GM18858 (cell line): ENCODE measurements at regions not wholly inside any gene's neighbourhood (a gene's known extent, or its start where the extent isn't known, plus 50 kb on each side); places are given as distances from the start of the nearest gene placed in this dataset.

ENCODE experiments used
- ATAC-seq: cut with Tn5 transposase; IDR thresholded peaks from one replicate; pipeline ENCODE4 v1.9.1; 2021; ENCODE audit not compliant: unreplicated experiment

DNA sequence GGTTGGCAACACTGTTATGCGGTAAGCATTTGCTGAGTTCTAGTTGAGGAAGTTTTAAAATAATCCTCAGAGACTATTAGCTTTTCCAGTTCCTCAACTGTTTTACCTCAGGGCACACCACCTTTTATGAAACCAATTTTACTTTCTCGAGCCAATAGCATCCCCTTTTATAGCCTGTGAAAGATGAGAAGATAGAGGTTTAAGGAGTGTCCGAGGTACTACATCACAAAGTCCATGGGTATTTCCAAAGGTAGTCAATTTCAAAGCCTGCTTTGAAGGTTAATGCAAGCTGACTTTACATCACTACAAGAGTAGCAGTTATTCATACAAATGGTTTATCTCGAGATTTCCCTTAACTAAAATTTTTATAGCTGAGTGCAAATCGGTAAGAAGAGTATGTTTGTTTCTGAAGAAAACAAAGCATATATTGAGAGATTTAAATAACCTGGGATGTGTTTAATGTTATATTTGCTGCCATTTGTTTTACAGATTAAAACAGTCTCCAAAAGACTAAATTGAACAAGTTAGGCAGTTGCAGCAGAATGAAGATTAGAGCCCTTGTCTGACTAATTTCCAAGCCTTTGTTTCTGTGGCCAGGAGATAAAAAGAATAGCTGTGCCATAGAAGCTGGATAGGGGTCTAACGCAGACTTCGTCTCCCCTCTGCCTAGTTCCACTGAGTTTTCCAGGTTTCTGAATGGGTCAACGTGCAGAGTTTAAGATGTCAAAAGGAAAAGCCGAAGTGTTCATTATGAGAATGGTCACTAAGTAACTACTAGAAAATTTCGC is 74.7 kb upstream of the TRPC4 start:
- ATAC-seq: no peak

DNA sequence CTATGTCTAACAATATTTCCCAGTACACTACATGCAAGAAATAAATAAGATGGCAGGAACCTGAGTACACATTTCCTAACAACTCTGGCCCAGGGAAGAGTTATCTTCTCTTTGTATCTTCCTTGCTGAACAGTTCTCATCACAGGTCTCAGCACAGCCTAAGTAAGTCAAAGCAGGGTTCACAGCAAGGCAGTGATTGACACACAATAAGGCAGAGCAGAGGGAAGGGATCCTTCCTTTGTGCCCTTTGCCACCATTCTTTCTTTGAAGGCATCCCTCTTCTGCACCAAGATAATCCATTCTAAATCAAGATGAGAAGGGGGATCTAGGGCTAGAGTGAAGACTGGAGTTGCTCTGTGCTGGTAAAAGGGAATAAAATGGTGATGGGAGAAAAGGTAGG is 73.4 kb upstream of the TRPC4 start:
- no peak for ATAC-seq

DNA sequence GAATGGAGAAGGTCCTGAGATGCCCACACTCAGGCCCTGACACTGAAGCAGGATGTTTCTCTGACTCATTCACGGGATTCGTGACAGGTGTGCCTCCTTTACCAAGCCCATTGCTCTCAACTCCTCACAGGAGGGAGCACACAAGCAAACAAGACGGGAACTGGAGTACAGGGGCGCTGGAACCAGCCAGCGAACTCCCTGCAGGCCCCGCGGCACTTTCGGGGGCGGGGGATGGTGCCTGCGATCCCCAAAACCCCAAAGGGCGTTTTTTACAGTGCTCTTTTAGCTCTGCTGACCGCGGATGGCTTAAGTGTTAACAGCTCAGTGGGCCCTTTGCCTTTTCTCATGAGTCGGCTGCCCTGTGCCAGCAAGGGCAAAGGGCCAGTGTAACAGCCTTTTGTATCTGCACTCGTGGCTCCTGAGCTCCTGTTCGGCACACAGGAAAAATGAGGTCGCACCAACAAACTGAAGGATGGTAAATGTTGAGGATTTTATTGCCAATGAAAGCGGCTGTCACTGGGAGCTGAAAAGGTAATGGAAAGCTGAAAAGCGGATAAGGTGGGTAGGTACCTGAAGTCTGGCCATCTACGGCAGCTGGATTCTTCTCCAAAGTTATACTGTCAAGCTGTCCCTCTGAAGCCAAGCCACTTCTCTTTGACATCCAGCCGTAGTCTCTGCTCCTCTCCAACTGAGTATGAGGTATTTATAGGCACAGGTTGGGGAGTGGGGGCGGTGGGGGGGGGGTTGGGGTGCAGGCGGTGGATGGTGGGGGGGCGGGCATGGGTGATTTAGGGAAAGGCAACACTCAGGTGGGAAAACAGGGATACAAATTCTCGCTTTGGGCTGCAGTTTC is 65.0 kb upstream of the TRPC4 start:
- no peak for ATAC-seq

DNA sequence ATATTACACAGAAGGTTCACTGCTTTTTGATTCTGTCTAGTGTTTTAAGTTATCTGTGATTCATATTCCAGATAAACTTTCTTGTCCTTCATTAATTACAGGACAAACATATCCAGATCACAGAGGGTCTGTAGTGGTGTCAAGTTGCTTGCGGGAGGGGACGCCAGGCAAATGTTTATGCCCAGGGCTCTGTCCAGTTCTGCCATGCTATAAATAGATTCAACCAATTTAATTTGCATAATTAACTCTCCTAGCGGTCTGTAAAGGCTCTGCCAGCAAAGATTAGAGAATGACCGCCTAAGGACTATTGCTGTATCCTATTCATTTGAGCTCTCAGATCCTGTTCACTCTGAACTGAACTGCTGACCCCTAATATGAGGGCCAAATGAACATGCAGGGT is 59.7 kb upstream of the TRPC4 start:
- no peak for ATAC-seq

DNA sequence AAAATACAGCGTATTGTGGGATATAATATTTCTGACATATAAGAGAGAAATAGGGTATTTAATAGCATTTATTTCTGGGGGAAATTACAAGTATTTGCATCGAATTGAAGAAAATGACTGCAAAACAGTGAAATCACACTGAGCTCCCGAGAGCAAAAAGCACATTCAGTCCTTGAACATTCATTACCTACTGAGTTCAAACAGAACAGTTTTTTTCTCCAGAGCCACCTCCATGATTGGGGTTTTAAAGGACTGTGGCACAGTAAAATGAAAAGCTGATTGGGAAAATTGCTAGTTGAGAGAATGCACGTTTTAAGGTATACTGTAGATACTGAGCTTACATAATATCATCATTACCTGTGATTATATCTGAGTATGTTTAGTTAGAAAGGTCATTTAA is 58.0 kb upstream of the TRPC4 start:
- no peak for ATAC-seq

DNA sequence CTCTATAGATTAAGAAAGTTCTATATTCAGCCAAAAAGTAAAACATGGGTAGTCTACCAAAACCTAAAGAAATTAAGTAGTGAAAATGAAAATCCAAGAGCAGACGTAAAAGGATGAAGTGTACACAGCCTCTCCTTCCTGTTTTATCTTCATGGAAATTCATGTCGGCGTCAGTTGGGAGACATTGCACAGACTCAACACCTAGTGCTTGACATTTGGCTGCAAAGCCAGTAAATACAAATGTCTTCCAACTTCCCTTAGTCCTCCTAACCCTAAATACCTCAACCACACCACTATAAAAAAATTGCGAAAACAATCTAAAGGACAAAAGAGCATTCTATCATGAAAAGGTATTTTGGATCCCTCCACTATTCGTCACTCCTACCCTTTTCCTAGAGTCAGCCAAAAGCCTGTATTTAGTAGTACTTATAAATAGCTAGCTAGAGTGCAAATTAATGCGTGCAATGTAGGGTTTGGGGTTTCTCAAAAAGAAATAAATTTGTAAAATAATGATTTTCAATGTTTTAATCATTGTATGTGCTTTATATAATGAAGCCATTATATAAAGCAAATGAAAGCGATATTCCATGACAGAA is 56.4 kb upstream of the TRPC4 start:
- no peak for ATAC-seq

DNA sequence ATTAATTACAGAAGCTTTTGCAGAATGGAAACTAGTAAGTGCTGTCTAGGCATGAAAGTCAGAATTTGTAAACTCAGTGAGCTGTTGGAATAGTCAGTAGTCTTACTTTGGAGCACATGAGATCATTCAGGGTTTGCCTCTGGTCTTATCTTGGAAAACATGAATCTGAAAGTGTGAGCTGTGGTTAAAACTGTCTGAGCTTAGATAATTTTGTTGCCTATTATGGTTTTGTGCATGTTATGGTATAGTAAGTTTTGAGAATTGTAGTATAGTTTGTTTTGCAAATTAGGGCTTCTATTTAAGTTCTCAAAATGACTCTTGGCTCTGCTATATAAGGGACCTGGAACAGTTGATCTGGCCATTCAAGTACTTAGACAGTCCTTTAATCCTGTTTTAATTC is 53.7 kb upstream of the TRPC4 start:
- no peak for ATAC-seq

DNA sequence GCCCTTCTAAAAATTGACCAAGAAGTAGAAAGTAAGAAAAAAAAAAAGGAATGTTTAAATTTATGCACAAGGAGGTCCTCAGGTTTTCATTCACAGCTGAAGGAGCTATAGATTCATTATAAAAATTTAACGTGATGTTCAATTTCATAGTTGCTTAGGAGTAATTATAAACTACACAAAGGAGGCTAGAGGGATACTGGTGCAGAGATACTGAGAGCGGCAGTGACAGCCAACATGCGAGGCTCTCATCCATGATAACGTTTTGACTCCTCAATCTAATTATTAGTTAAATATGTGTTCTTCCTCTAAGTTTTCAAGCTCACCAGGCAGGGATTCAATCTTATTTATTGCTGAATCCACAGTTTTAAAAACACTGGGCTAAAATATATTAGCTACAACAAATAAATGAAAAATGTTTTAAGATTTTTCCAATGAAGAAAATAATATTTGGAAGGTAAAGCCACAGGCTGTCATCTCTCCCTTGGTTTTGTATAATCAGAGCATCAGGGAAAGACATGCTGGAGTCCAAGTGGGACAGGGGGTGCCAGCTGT is 49.8 kb upstream of the TRPC4 start:
- ATAC-seq: no peak
